Fibroblast of skin of back (primary cell): ENCODE measurements at regions not wholly inside any gene's neighbourhood (a gene's known extent, or its start where the extent isn't known, plus 50 kb on each side); places are given as distances from the start of the nearest gene placed in this dataset.

ENCODE experiments used
- DNase-seq: peaks from one replicate; pipeline ENCODE4 v3.0.0-alpha.2; 2013

DNA sequence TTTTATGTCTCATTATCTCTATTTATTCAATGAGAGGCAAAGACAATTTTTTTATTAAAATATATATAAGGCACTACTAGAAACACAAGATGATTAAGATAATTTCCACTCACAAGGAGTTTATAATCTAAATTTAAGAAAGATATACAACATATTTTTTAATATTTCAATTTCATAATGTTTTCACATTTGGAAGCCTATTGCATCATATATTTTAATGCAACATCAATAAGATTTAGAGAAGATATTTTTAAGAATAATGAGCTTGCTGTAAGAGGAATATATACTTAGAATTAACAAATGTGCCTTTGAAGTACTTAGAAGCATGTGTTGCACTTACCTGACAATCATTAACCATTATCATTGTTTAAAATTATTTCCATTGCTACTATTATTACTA lies 597.7 kb upstream of the BTBD3 start:
- DNase-seq: no peak

GRCh38 chr20:11323816-11324215 lies 593.9 kb upstream of the BTBD3 start:
- DNase-seq: peak; percentile 89

GRCh38 chr20:11324990-11325389 lies 592.7 kb upstream of the BTBD3 start:
- DNase-seq: no peak

- DNase-seq: no peak
These were observed 588.9 kb upstream of the BTBD3 start for GRCh38 chr20:11328839-11329238.

GRCh38 chr20:11329271-11329670 lies 588.4 kb upstream of the BTBD3 start:
- no peak for DNase-seq

DNA sequence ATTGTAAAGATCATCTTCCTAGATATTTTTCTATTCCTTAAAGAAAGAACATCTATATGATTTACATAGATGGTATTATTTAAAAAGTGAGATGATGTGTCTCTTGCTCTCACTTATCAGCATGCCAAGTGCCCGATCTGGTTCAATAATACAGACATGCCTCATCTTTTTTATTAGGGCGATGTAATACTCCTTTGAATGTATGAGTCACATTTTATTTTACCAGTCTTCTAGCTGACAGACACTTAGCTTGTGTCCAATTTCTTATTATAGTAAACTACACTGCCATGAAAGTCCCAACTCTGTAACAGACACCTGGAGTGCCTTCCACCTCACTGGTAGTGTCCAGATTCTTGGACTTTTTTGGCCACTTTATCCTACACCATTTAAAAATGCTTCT lies 586.6 kb upstream of the BTBD3 start:
- DNase-seq: no peak

DNA sequence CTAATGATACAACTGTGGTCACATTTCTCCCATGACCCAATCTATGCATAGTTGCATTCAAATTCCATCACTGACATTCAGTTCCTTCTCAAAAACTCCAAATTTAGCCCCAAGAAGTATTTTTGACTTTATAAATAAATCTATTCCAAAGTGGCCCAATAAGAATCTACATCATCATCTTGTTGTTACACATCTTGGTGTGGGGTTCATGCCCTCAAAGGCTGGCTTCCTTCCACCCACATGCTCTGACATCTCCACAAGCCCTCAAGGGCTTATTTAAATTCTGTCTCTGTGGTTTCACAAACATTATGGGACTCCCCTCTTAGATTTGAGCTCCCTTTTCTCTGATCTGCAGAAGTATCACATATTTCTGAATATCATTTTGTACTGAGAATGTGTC lies 585.3 kb upstream of the BTBD3 start:
- DNase-seq: peak; percentile 24

GRCh38 chr20:11333634-11334033 lies 584.1 kb upstream of the BTBD3 start:
- DNase-seq: no peak

- DNase-seq: no peak
These were observed 580.1 kb upstream of the BTBD3 start for GRCh38 chr20:11337361-11338130.

DNA sequence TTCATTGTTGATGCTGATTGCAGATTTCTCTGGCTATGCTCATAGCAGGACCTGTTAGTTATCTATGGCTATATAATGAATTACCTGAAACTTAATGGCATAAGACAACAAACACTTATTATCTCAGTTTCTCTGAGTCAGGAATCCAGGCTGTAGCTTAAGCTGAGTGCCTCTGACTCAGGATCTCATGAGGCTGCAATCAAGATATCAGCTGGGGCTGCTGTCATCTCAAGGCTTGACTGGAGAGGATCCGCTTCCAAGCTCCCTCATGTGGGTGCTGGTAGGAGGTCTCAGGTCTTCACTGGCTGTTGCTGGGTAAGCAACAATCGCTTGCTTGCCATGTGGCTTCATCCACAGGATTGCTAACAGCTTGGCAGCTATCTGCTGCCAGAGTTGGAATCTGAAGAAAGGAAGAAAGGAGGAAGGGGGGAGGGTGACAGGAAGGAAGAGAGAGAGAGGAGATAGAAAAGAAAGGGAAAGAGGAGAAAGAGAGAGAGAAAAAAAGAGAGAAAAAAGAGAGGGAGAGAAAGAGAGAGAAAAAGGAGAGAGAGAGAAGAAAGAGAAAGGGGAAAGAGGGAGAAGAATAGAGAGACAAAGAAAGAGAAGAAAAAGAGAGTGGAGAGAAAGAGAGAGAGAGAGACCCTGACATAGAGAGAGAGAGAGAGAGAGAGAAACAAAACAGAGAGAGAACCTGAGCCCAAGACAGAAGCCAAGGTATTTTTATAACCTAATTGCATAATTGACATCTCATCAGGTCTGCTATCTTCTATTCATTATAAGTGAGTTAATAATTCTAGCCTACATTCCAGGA lies 579.0 kb upstream of the BTBD3 start:
- DNase-seq: peak; percentile 28

- DNase-seq: no peak
These were observed 572.8 kb upstream of the BTBD3 start for GRCh38 chr20:11344939-11345338.

- DNase-seq: no peak
These were observed 570.0 kb upstream of the BTBD3 start for GRCh38 chr20:11347738-11348137.

DNA sequence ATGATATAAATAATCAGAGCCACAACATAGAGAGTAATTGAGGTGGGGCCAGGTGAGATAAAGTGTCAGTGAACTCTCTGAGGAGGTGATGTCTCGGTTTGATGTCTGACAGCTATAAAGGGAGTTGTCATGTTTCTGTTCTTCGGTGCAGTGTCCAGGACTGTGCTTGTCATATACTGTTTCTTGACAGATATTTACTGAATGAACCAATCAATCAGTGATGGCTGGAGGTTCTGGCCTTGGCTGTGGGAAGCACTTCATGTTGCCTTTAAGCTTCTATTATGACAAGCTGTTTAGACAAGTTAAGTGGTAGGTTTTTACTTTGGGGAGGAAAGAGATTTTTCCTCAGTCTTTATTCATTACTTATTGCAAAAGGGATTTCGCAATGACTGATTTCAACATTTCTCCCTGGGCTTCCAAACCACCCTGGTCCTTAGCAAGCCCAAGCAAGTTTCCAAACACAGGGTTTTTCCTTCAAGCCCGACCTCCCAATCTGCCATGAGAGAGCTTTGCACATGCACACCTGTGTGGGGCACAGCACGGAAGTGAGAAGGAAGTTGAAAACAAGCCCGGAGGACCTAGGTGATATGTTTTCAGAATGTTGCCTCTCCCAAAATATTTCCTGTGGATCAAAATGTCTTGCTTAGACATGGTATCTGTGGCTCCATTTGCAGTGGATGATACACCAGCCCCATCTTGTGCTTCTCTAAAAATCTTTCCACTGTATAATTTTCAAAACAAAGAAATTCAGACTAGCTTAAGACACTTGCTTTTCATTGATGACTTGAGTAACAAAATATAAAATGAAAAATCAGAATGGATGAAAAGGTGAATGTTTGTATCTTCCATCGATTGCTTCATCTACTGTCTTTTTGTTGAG lies 567.3 kb upstream of the BTBD3 start:
- DNase-seq: no peak

GRCh38 chr20:11352041-11352440 lies 565.7 kb upstream of the BTBD3 start:
- DNase-seq: peak; percentile 57

DNA sequence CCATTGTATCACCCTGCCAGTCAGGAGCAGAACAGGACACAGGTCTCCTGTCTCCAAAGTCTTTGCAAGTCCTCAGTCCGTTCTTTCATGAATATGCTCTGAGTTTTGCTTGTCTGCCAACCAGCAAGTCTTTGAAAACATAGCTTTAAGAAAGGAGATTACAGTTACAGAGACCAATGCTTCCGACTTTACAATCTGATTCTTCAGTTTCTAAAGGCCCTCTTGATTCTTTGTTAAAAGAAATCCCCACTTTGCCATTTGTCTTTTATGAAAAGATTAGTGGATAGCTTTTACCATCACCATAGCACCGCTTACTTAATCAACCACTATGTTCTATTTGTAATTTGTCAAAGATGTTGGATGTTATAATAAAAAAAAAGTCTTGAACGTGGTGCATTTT lies 562.8 kb upstream of the BTBD3 start:
- no peak for DNase-seq

- no peak for DNase-seq
These were observed 562.3 kb upstream of the BTBD3 start for GRCh38 chr20:11355345-11355744.

GRCh38 chr20:11356061-11356460 lies 561.6 kb upstream of the BTBD3 start:
- no peak for DNase-seq

DNA sequence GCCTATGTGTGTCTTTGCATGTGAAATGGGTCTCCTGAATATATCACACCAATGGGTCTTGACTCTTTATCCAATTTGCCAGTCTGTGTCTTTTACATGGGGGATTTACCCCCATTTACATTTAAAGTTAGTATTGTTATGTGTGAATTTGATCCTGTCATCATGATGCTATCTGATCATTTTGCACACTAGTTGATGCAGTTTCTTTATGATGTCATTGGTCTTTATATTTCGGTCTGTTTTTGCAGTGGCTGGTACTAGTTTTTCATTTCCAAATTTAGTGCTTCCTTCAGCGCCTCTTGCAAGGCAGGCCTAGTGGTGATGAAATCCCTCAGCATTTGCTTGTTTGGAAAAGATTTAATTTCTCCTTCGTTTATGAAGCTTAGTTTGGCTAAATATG lies 555.2 kb upstream of the BTBD3 start:
- no peak for DNase-seq

- DNase-seq: no peak
These were observed 553.0 kb upstream of the BTBD3 start for GRCh38 chr20:11364736-11365135.

DNA sequence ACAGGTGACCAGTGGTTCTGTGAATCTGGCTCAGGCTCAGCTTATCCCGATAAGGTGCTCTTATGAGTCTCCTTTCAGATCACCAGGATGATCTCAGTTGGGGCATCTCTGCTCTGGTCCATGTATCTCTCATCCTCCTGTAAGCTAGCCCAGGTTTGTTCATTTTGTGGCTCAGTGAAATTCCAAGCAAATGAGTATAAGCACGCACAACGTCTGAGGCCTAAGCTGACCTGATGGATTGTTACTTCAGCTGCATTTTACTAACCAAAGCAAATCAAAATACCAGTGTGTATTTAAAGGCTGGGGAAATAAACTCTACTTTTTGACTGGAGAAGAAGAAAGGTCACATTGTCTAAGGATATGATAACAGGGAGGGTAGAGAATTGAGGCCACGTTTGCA lies 551.0 kb upstream of the BTBD3 start:
- DNase-seq: no peak

DNA sequence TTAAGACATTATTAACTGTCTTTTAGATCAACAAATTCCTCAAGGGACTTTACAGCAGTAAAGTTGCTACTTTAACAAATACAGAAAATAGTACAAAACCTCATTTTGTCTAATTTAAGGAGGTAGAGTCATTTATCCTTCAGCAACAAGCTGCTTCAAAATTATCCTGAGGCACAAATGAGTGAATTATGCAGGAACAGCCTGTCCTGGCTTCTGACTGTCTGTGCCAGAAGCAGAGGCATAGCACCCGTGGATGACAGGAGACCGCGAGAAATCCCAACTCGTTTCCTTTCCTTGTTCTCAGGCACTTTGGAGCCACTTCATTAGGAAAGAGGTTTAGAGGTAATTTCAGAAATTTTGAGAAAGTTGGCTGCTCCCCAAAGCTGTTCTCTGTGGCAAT lies 549.2 kb upstream of the BTBD3 start:
- no peak for DNase-seq

DNA sequence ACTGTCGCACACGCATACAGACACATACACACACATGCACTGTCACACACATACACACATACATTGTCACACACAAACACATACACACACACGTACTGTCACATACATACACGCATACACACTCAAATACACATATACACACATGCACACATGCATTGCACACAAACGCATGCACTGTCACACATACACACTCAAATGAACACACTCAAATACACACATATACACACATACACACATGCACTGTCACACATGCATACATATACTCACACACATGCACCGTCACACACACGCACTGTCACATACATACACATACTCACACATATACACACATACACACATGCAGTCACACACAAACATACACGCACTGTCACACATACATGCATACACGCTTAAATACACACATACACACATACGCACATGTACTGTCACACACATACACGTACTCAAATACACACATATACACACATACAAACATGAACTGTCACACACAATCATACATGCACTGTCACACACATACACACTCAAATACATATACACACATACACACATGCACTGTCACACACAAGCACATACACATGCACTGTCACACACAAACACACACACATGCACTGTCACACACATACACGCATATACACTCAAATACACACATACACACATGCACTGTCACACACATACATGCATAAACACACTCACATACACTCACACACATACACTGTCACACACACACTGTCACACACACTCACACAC lies 548.6 kb upstream of the BTBD3 start:
- no peak for DNase-seq
